SK-N-DZ (cell line): ENCODE measurements at regions not wholly inside any gene's neighbourhood (a gene's known extent, or its start where the extent isn't known, plus 50 kb on each side); places are given as distances from the start of the nearest gene placed in this dataset.

Experiments used
- DNase-seq: peaks from one replicate; pipeline ENCODE4 v3.0.0-alpha.2; 2015; ENCODE audit warnings: low spot score

DNA sequence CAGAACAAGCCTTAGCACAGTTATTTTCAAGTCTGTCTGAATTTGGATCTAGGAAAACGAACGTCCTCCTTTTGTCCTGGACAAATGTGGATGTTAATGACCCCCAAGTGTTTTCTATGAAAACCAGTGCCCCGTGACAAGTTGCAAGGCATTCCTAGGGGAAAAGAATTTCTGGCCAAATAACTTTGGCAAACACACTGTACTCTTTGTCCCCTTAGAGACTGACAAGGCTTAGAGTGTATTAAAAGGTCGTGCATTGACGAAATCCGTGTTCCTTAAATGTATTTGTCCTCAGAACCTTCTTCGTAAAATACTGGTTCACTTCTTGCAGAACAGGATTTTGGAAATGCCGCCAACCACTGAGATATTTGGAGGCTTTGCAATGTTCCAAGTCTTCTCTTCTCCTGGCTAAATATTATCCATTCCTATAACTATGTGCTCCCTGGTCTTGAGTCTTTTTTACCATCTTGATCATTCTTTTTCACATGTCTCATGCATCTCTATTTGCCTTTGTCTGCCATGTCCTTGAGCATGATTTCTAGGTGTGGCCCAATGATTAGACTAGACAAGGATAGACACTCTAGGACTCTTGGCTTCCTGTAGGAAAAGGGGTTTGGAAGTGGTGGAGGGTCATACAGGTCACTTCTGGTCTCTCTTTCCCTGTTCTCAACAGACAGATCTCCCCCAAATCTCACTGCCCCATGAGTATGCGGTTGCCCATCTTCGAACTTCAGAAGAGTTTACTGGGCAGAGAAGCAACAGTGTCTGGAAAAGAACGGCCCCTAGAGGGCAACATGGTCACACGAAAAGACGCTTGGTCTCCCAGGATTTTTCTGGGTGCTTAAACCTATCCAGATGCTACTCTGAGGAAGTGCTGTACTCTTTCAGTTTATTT, 117.5 kb downstream of the EDEM1 start:
- DNase-seq, result peak; percentile 46

DNA sequence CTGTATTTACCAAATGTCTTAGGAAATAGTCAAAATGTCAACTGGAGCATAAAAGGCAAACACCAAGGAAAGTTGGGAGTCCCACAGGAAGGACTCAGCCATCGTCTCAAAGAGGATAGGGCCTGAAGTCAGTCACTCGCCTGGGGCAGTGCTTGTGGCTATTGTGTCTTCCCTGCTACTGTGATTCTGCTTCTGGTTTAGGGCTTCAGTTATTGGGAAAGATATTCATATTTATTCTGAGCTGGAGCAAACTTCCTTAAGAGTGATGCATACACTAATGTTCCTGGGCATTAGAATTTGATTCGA, 118.1 kb downstream of the EDEM1 start:
- DNase-seq, result no peak

DNA sequence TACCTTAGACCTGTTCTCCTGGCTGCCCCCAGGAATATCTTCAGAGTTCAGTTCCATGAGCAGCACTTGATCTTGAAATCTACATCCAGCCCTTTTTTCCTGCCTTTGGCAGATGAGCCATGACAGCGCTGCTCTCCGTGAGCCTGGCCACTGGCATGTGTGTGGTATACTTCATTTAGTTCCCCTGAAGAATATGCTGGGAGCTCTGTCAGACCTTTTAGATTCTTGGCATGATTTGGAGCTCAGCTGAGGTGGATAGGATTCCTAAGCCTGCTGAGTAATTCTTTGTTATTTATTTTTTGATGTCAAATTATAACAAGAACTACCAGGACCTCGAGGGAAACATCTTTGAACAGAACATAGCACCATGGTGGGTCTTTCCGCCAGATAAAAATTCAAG, 121.7 kb downstream of the EDEM1 start:
- no peak for DNase-seq

DNA sequence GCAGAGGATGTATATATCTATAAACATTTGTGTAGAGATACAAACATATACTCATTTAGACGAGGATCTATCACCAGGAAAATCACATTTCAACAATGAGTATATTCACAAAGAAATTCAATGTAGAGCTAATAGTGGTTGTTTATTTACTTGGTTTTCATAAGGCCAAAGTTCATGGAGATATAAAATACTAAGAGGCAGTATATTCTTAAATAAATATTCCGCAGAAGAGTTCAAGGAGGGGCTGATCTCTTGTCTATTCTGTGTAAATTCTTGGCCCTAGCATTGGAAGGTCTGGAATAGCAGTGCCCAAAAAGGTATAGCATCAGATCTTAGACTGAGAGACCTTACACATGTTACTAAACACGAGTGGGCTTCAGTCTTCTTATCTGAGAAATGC, 122.1 kb downstream of the EDEM1 start:
- no peak for DNase-seq

DNA sequence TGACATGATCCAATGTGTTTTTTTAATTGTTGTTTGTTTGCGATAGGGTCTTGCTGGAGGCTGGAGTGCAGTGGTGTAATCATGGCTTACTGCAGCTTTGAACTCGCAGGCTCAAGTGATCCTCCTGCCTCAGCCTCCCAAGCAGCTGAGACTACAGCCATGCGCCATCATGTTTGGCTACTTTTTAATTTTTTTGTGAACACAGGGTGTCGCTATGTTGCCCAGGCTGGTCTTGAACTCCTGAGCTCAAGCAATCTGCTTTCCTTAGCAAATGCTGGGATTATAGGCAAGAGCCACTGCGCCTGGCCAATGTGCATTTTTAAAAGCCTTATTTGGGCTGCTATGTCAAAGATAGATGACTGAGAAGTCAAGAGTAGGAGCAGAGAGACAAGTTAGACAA, 123.0 kb downstream of the EDEM1 start:
- DNase-seq, result no peak

DNA sequence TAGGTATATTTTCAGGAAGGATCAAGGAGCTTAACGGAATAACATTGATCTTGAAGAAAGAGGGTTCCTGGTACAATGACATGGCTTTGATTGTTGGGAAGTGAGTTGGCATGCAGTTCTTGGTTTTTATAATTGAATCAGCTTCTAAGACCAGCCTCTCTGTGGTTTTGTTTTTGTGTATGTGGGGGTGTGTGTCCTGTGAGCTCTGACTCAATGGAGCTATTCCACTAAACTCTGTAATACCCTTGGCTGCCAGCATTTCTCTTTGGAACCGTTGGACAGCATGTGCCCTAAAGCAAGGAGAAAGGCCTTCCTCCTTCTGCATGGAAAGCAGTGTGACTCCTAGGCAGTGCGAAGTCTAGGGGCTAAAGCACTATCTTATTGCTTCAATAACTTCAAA, 124.8 kb downstream of the EDEM1 start:
- no peak for DNase-seq

DNA sequence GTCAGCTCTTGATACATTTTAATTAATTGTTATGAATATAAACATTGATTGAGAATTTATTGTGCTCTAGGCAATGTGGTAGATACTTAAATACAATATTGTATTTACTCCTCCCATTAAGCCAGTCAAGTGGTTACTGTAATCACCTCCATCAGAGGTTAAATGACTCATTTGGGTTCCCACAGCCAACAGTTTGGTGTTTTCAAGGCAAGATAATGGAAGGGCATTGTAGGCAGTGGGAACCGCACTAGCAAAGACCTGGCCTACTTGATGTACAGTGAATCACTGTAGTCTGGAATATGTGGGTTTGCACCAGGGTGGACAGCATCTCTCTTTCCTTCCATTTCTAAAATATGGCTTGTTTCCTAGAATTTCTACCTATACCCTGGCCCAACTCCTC, 127.4 kb downstream of the EDEM1 start:
- DNase-seq, result no peak

DNA sequence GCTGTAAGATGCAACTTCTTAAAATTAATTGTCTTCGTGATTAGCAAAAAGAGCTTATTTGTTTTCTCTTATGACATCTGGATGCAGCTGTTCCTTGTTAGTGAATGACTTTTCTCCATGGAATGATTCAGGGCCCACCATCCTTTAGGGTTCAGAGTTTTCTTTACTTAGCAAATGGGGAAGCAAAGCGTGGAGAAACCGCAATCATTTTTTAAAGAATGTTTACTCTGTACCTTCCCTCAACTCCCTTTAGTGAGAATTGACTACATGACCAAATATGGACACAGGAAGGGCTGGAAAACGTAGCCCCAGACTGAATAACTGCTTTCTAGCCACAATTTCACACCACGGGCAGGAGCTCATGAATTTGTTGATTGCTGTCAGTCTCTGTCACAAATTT, 130.1 kb downstream of the EDEM1 start:
- no peak for DNase-seq

DNA sequence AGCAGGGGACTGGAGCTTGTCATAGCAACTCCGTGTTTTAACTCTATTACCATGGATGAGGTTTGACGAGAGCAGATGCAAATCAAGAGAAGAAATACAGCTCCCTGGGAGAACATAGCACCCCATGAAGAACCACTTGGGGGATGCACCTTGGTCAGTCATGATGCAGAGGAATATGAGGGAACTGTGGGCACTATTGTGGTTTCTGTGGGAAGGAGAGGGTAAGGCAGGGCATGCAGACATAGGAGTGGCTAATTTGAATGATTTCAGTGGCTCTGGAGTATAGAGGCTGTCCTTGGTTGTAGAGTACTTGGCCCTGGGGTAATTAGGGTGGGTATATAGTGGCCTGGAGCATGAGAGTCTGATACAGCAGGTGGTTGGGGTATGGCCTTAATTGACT, 131.9 kb downstream of the EDEM1 start:
- DNase-seq, result no peak

DNA sequence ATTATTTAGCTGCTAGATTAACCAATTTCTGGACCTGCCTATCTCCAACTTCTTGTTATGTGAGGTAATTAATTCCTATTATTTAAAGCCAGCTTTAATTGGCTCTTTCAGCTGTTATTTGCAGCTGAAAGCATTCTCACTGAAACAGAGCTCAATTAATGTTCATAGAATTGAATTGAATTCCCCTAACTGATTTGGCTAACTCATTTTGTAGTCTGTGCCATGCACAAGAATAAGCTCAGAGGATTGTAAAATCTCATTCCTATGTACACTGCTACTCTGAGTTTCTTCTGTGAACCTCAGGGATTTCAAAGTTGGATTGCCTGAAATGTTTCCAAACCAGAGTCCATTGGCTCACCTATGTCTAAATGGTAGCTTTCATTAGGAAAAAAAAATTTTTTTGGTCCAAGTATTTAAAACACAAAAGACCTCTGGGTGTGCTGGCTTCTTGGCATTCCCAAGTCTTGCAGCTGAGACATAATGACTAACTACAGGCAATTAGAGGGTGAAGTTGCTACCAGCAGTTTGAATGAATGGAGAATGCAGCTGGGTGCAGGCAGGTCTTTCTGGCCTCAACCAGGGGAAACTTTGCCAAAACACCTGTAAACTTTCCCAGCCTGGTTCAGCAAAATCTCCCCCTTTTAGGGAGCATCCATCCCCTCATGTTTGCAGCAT, 134.3 kb downstream of the EDEM1 start:
- no peak for DNase-seq

DNA sequence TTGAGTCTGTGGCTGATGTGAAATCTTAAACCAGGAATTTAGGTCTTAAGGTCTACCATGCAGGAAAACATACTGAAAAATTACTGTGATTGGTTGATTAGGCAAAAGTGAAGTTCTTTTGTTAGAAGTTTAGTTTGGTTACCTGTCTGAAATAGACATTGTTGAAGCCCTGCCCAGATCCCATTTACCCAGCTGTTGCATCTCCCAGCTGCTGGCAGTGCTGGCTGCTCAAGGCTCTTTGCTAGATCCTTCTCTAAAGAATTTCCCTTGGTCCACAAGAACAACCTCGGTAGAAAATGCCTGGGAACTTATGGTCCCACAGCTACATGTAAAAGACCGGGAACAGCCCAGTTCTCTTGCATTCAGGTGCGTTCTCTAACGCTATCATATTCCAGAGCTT, 137.3 kb downstream of the EDEM1 start:
- no peak for DNase-seq

DNA sequence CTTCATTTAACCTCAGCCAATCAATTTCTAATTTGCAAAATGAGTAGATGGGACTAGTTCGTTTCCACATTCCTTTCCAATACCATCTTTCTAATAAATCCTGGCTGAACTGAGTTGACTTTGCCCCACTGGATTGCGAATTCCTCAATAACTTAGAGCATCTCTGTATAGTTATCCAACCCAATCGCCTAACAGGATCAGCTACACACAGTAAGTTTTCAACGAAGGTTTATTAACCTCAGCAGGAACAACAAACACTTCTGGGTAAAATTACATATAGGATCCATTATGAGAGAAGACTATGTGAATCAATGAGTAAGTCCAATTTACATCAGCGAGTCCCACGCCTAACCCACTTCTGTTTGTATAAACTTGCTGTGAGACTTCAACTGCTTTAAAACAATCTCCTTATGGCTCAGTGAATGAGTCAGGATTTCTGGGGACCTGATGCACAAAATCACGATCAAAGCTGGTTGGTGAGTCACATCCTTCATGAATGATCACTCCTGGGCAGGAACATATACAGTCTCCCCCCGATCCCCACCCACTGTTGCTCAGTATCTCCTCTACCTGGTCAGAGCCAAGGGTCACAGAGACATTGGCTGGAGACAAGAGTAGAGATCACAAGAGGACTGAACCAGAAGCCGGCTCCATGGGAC, 142.8 kb downstream of the EDEM1 start:
- DNase-seq, result no peak

DNA sequence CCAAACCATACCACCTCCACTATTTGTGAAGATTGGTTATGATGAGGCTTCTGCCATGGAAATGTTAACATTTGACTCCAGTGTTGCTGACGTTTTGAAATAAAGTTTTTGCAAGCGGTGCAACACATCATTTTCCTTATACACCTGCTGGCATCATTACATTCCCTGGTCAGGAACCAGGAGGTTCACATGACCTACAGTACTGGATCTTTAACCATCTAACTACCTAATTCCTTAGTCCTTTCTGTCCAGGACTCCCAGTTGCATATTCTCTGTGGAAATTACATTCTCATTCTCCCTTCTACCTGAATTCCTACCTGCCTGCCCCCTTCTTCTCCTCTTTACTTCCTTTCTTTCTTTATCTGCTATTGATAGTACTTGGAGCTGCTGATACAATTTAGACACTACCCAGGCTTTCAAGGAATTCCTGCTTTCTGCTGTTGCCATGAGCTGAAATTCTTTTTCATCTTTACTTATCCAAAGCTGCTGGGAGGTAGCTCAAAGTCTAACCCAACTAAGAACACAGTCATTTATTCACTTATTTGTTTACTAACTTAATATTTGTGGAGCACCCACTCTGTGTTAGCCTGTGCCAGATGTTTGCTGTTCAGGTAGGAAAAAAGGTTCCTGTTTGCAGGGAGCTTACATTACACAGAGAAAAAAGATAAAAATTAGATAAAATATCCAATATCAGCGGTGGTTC, 144.2 kb downstream of the EDEM1 start:
- DNase-seq, result no peak

DNA sequence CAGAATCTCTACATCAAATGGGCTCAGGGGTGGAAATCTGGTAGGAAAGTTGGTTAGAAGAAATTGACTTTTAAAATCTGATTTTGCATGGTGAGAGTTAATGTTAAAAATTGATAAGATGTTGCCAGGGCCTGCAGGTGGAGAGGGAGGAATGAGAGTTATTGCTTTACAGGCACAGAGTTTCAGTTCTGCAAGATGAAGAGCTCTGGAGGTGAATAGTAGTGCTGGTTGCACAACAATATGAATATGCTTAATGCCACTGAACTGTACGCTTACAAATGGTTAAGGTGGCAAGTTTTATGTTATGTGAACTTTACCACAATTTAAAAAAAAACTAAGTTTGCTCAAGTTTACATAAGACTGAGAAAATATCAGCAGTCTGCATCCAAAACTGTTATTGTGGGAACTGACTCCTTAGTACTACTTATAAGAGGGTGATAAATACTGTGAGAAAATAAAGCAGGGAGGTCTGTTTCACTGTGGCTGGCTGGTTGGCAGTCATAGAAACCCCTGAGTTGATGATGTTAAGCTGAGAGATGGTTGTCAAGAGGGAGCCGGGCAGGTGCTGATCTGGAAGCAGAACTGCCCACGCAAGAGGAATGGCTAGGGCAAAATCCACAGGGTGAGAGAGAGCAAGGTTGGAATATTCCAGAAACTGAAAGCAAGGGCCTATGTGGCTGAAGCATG, 144.9 kb downstream of the EDEM1 start:
- DNase-seq, result no peak

DNA sequence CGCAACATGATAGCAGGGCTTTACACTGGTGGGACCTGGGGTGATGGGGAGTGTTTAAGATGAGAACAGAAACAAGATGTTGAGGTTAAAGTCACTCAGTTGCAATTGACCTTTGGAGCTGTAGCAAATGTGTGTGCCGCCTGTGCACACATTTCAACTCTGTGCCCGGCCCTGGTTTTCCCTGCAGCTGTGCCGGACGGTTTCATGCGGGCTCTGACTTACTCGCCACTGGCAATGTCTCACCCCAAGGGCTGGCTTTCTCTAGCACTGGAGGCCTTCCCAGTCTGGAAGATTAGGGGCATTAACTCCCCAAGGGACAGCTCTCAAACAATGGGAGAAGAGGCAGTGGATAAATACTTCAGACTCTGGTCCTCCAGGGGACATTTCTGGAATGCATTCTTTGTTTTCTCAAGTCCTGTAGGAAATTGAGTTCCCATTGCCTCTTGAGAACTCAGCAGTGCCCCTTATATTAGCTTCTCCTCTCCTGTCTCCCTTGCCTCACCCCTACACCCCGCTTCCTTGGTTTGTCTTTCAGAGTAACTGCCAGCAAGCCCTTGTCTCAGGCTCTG, 152.5 kb downstream of the EDEM1 start:
- DNase-seq, result no peak

DNA sequence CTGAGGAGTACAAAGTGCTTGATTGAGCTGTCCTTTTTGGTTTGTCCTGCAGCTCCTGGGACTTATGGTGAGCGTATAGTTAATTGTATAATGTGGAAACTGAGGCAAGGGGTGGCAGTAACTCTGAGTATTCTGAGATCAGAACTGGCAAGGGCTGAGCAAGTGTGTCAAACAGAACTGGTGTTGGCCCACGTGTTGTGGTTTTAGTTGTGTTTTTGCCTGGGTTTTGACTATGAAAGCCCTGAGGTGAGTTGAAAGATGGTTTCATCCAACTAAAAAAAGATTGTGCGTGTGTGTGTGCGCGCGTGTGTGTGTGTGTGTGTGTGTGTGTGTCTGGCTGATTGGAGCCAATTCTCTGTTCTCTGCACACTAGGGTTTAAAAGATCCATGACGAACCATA, 154.1 kb downstream of the EDEM1 start:
- DNase-seq, result no peak

DNA sequence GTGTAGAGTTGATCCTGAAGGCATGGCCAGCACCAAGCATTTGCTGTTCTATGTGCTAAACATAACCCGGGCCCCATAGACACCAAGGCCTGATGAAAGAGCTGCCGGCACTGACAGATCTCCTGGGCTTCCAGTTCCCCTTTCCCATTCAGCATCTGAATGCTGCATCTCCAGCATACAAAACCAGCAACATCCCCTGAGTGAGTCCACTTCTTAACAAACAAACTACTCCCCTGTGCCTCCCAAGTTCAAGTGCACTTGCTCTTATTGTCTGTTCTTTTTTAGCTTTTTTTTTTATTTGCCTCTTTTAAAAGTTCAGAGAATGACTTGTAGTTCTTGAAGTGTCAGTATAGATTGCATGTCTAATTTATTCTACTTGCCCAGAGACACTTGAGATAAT, 156.0 kb downstream of the EDEM1 start:
- DNase-seq, result no peak

DNA sequence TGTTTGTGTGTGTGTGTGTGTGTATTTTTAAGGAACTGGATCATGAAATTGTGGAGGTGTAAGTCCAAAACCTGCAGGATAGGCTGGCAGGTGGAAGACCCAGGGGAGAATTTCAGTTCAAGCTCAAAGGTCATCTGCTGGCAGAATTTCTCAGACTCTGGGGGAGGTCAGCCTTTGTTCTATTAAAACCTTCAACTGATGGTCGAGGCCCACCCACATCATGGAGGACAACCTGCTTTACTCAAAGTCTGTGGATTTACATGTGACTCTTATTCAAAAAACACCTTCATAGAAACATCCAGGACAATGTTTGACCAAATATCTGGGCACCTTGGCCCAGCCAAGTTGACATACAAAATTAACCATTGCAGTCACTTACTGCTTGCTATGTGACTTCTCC, 157.2 kb downstream of the EDEM1 start:
- no peak for DNase-seq

DNA sequence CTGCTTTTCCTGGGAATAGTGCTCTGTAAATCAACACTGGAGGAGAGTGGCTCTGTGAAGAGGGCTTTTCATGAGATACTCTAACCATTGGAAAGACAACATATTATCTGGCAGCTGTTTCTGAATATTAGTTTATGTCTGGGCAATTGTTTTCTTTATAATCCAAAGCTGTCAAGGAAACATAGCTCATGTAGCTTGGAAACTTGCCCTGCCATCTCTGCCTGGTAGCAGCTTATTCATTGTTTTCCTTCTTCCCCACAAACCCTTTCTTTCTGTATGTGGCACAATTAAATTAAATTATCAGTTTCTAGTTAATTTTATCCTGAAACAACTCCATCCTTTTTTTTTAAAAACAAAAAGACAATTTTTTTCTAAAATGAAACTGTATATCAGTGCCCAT, 160.0 kb downstream of the EDEM1 start:
- DNase-seq, result no peak

DNA sequence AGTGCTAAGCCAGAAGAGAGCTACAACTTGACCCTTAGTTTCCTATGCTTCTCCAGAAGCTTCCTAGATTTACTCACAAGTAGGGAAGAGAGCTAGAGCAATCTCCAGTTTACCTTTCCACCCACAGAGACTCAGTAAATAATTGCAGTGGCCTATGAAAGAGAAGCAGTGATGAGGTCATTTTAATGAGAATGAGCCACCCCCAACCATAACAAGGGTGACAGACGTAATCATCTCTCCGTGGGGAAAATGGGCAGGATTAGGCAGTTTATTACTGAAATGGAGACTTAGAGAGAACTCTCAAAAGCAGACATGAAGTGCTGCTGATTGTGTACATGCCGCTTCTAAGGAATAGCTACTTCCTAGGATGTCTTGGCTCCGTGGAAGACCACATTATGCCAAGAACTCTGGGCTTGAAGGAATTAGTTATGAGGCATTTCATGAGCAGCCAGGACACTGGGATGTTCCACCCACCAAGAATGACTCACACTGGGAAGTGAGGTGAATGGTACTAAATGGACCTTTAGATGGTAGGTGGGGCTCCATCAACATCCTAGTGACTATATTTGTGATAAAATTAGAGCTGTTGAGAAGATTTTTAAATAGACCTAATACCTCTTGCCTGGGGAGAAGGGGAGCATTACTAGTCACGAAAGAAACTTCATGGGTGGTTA, 160.9 kb downstream of the EDEM1 start:
- DNase-seq, result no peak

DNA sequence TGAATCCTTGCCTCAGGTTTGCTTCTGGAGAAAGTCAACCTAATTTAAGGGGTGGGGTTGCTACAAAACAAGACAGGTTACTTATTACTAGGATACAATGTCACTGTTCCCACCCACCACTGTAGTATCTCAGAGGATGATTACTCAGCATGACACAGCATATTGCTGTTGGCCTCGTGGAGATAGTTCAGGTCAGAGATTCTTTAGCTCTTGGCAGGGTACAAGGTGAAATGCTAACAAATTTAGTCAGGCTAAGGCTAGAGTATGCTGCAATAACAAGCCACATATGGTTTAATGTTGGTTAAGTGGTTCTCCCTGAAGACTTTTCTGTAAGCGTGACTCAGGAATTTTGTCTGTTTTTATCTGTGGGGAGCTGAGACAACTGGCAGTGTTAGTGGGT, 161.8 kb downstream of the EDEM1 start:
- DNase-seq, result no peak
